Adrenal gland (tissue), 5 donors: ENCODE measurements at regions not wholly inside any gene's neighbourhood (a gene's known extent, or its start where the extent isn't known, plus 50 kb on each side); places are given as distances from the start of the nearest gene placed in this dataset.

ENCODE experiments used
- POLR2A ChIP-seq, 2 donors: fragments of 450-650 bp; IDR thresholded peaks; one replicate each; pipeline ENCODE4 v1.6.1; 2017; ENCODE audit warnings: antibody characterized with exemption in 2 of 2, mild to moderate bottlenecking in 2 of 2, moderate library complexity in 1 of 2
- TF ChIP-seq, protein P1 (sequence below), 6 experiments: fragments of 450-650 bp in 4 of 6; fragments of 200-600 bp in 2 of 6; sonication (generic) in 1 of 6; IDR thresholded peaks; 1 replicate in 5 of 6; 2 replicates in 1 of 6; pipeline versions ENCODE4 v1.5.1 to v1.8.0; 2016 to 2021; ENCODE audit warnings: antibody characterized with exemption in 6 of 6, mild to moderate bottlenecking in 2 of 6, moderate library complexity in 1 of 6
- donor health status: DM: no; HTN: no; CAD: no.

DNA sequence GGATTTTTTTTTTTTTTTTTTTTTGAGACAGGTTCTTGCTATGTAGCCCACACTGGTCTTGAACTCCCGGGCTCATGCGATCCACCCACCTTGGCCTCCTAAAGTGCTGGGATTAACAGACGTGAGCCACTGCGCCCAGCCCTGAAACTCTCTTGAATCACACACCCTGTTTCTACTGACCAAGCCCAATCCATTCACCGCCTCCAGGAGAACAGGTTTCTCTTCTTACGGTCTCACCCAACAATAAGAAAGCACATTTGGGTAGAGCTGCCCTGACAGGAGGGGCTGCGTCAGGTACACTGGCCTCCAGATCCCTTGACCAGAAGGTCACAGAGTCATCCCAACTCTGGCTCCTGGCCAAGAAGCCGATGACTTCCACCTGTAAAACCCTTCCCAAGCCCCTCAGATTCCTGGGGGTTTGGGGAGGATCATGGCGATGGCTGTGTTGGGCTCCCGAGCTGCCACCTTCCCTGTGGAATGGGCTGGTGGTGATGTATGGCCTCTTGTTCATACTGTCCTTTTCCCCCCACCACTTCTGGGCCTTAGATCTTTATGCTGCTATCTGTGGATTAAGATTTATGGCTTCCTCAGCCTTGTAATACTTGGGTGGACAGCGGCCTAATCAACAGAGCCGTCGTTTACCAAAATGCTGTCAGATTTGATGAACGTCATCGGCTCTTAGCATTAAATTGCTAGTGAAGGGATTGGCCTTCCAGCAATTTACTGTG is 89.1 kb downstream of the KATNIP start:
- no peak for TF ChIP-seq POLR2A (IDR thresholded peaks at IDR 0.05)
- TF ChIP-seq, protein P1, sequence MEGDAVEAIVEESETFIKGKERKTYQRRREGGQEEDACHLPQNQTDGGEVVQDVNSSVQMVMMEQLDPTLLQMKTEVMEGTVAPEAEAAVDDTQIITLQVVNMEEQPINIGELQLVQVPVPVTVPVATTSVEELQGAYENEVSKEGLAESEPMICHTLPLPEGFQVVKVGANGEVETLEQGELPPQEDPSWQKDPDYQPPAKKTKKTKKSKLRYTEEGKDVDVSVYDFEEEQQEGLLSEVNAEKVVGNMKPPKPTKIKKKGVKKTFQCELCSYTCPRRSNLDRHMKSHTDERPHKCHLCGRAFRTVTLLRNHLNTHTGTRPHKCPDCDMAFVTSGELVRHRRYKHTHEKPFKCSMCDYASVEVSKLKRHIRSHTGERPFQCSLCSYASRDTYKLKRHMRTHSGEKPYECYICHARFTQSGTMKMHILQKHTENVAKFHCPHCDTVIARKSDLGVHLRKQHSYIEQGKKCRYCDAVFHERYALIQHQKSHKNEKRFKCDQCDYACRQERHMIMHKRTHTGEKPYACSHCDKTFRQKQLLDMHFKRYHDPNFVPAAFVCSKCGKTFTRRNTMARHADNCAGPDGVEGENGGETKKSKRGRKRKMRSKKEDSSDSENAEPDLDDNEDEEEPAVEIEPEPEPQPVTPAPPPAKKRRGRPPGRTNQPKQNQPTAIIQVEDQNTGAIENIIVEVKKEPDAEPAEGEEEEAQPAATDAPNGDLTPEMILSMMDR (IDR thresholded peaks at IDR 0.05) = no peak
